Gastrocnemius medialis (tissue), 4 donors: ENCODE measurements at regions not wholly inside any gene's neighbourhood (a gene's known extent, or its start where the extent isn't known, plus 50 kb on each side); places are given as distances from the start of the nearest gene placed in this dataset.

ENCODE experiments used
- ATAC-seq, 2 donors: fragments of 150-250 bp; one replicate each; pipeline ENCODE4 v1.9.1; 2016
- DNase-seq, 2 donors: peaks; one replicate each; pipeline ENCODE4 v3.0.0-alpha.2; 2019
- H3K27ac ChIP-seq, 4 donors: fragments of 200-600 bp; sonication (generic); 1 replicate in 1 of 4; 2 replicates in 3 of 4; pipeline ENCODE4 v1.5.1; 2016 to 2018; ENCODE audit warnings: mild to moderate bottlenecking in 2 of 4, moderate library complexity in 1 of 4
- H3K27me3 ChIP-seq, 3 donors: fragments of 200-600 bp; sonication (generic) in 2 of 3; 1 replicate in 1 of 3; 2 replicates in 2 of 3; pipeline versions ENCODE4 v1.5.1 to v1.6.0; 2016 to 2019; ENCODE audit warnings: mild to moderate bottlenecking in 1 of 3, moderate library complexity in 1 of 3
- H3K36me3 ChIP-seq, 2 donors: fragments of 200-600 bp; sonication (generic) in 1 of 2; one replicate each; pipeline ENCODE4 v1.5.1; 2017 to 2018
- H3K4me1 ChIP-seq, 2 donors: fragments of 200-600 bp; sonication (generic) in 1 of 2; one replicate each; pipeline ENCODE4 v1.5.1; 2016 to 2017; ENCODE audit warnings: mild to moderate bottlenecking in 2 of 2
- H3K4me3 ChIP-seq, 4 donors: fragments of 200-600 bp; sonication (generic) in 3 of 4; 1 replicate in 1 of 4; 2 replicates in 3 of 4; pipeline ENCODE4 v1.5.1; 2016 to 2019; ENCODE audit warnings: mild to moderate bottlenecking in 2 of 4
- H3K9me3 ChIP-seq, 3 donors: fragments of 200-600 bp; sonication (generic) in 2 of 3; 1 replicate in 1 of 3; 2 replicates in 2 of 3; pipeline ENCODE4 v1.5.1; 2016 to 2019
- CTCF ChIP-seq, 5 experiments: fragments of 450-650 bp in 3 of 5; fragments of 200-600 bp in 2 of 5; sonication (generic) in 2 of 5; IDR thresholded peaks in 4 of 5; conservative IDR thresholded peaks in 1 of 5; 1 replicate in 4 of 5; 2 replicates in 1 of 5; pipeline ENCODE4 v1.5.1; 2016 to 2019; ENCODE audit warnings: antibody characterized with exemption in 5 of 5, mild to moderate bottlenecking in 3 of 5, moderate library complexity in 3 of 5
- POLR2A ChIP-seq, 2 donors: fragments of 450-650 bp; IDR thresholded peaks; one replicate each; pipeline ENCODE4 v1.6.1; 2017; ENCODE audit warnings: antibody characterized with exemption in 2 of 2, mild to moderate bottlenecking in 2 of 2, moderate library complexity in 2 of 2
- in situ Hi-C, 4 donors: fragments of 200-750 bp; cut with MboI; loops; one replicate each; pipeline versions ENCODE4 v1.15.0 to v1.8.0; 2017; ENCODE audit warnings: low sequenced_read_pairs in 4 of 4
- intact Hi-C: fragments of 100-400 bp; cut with DNase I; formaldehyde crosslinking; loops from one replicate; pipeline ENCODE4 v1.15.1; 2023; ENCODE audit warnings: low total_unique reads

GRCh38 chr7:70953331-70953741 lies 178.6 kb upstream of the GALNT17 start:
- Histone ChIP-seq H3K27me3 (no peaks in the 10 kb centered on the region), H3K4me1 (no peaks in the 10 kb centered on the region), H3K27ac (no peak overlapping the region), H3K9me3 (no peaks in the 10 kb centered on the region), H3K4me3 (no peak overlapping the region), H3K36me3 (no peaks in the 10 kb centered on the region)
- intact Hi-C loops = no loop called here
- in situ Hi-C loops = no loop called here
- TF ChIP-seq CTCF (IDR thresholded peaks at IDR 0.05 in 4 of 5, conservative IDR thresholded peaks at IDR 0.05 in 1 of 5) (no peak), POLR2A (IDR thresholded peaks at IDR 0.05) (no peak)
- DNase-seq (no peak), ATAC-seq (no peak)

- in situ Hi-C loops (no loop called here), intact Hi-C loops (no loop called here)
- TF ChIP-seq CTCF (IDR thresholded peaks at IDR 0.05 in 4 of 5, conservative IDR thresholded peaks at IDR 0.05 in 1 of 5) (no peak), POLR2A (IDR thresholded peaks at IDR 0.05) (no peak)
- ATAC-seq (no peak), DNase-seq (no peak)
- Histone ChIP-seq H3K36me3 (no peaks in the 10 kb centered on the region), H3K4me3 (no peak overlapping the region), H3K27me3 (no peaks in the 10 kb centered on the region), H3K4me1 (no peaks in the 10 kb centered on the region), H3K27ac (no peak overlapping the region), H3K9me3 (no peaks in the 10 kb centered on the region)
Measured at GRCh38 chr7:70953796-70954195, 178.1 kb upstream of the GALNT17 start.

GRCh38 chr7:70972693-70973092 lies 159.3 kb upstream of the GALNT17 start:
- no peaks in the 10 kb centered on the region for H3K4me1 ChIP-seq
- no peak overlapping the region for H3K27ac ChIP-seq
- ATAC-seq = no peak
- intact Hi-C loops (no loop called here), in situ Hi-C loops (no loop called here)
- H3K9me3 ChIP-seq = no peaks in the 10 kb centered on the region
- DNase-seq = no peak
- no peaks in the 10 kb centered on the region for H3K36me3 ChIP-seq
- no peak overlapping the region for H3K4me3 ChIP-seq
- no peaks in the 10 kb centered on the region for H3K27me3 ChIP-seq
- TF ChIP-seq POLR2A (IDR thresholded peaks at IDR 0.05) = no peak
- TF ChIP-seq CTCF (IDR thresholded peaks at IDR 0.05 in 4 of 5, conservative IDR thresholded peaks at IDR 0.05 in 1 of 5) = no peak

- intact Hi-C loops (no loop called here), in situ Hi-C loops (no loop called here)
- no peaks in the 10 kb centered on the region for H3K36me3 ChIP-seq
- H3K27me3 ChIP-seq = no peaks in the 10 kb centered on the region
- no peak for ATAC-seq
- no peaks in the 10 kb centered on the region for H3K4me1 ChIP-seq
- H3K27ac ChIP-seq = no peak overlapping the region
- no peaks in the 10 kb centered on the region for H3K9me3 ChIP-seq
- no peak overlapping the region for H3K4me3 ChIP-seq
- TF ChIP-seq CTCF (IDR thresholded peaks at IDR 0.05 in 4 of 5, conservative IDR thresholded peaks at IDR 0.05 in 1 of 5) (no peak), POLR2A (IDR thresholded peaks at IDR 0.05) (no peak)
- DNase-seq = no peak
Measured at GRCh38 chr7:70975754-70976153, 156.2 kb upstream of the GALNT17 start.

- intact Hi-C loops (no loop called here), in situ Hi-C loops (no loop called here)
- no peak overlapping the region for H3K27ac ChIP-seq
- no peak overlapping the region for H3K4me3 ChIP-seq
- no peak for ATAC-seq
- no peak for TF ChIP-seq POLR2A (IDR thresholded peaks at IDR 0.05)
- TF ChIP-seq CTCF (IDR thresholded peaks at IDR 0.05 in 4 of 5, conservative IDR thresholded peaks at IDR 0.05 in 1 of 5) = no peak
- H3K4me1 ChIP-seq = no peaks in the 10 kb centered on the region
- no peak for DNase-seq
- no peaks in the 10 kb centered on the region for H3K27me3 ChIP-seq
- H3K36me3 ChIP-seq = no peaks in the 10 kb centered on the region
- H3K9me3 ChIP-seq = no peaks in the 10 kb centered on the region
Measured at GRCh38 chr7:70986297-70986696, 145.6 kb upstream of the GALNT17 start.
